PC-3 (cell line): ENCODE measurements at regions not wholly inside any gene's neighbourhood (a gene's known extent, or its start where the extent isn't known, plus 50 kb on each side); places are given as distances from the start of the nearest gene placed in this dataset.
"Not testable (repeated sequence)": the region's sequence is repeated elsewhere in the genome, so short reads cannot be mapped to it uniquely, and the experiment has no call there.

Experiments
- EZH2 ChIP-seq: fragments of 300-600 bp; sonication (generic); IDR thresholded peaks from one replicate; pipeline ENCODE4 v1.6.1; 2017; ENCODE audit warnings: antibody characterized with exemption, mild to moderate bottlenecking, low read length; ENCODE audit not compliant: unreplicated experiment
- TF ChIP-seq, protein P1 (sequence below): fragments of 300-600 bp; sonication (generic); conservative IDR thresholded peaks from 2 replicates; pipeline ENCODE4 v1.5.1; 2017; ENCODE audit warnings: antibody characterized with exemption, low read depth, mild to moderate bottlenecking, low read length

DNA sequence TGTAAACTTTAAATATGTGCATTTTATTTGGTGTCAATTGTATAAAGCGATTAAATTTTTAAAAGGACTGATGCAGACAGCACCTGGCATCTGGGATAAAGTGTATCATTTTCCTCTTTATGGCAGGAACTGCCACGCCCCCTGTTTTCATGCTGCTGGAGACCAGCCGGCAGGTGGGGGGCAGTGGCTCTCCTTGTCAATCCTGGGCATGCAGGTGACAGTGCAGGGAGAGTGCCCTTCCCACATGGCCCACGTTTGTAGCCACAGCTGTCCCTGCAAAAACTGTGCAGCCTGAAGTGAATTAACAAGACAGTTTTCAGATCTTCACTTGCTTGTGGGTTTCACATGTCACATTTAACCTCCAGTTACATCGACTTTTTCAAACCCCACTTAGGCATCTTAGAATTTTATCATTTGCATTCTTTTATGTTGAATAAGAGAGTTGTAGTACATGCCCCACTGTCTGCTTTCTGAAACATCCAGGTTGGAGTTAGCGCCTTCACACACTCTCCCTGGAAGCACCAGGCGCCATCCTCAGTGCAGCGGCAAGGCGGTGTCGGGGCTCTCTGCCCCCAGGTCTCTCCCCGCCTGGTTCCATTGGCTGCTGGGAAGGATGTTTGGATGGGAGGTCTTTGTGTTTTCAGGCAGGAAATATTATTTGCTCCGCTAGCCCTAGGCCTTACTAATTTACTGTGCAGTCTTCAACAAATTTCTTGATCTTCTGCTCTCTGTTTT, 134.2 kb upstream of the FAN1 start:
- TF ChIP-seq, protein P1, sequence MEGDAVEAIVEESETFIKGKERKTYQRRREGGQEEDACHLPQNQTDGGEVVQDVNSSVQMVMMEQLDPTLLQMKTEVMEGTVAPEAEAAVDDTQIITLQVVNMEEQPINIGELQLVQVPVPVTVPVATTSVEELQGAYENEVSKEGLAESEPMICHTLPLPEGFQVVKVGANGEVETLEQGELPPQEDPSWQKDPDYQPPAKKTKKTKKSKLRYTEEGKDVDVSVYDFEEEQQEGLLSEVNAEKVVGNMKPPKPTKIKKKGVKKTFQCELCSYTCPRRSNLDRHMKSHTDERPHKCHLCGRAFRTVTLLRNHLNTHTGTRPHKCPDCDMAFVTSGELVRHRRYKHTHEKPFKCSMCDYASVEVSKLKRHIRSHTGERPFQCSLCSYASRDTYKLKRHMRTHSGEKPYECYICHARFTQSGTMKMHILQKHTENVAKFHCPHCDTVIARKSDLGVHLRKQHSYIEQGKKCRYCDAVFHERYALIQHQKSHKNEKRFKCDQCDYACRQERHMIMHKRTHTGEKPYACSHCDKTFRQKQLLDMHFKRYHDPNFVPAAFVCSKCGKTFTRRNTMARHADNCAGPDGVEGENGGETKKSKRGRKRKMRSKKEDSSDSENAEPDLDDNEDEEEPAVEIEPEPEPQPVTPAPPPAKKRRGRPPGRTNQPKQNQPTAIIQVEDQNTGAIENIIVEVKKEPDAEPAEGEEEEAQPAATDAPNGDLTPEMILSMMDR = not testable (repeated sequence)
- not testable (repeated sequence) for TF ChIP-seq EZH2
